ENCODE measurements at regions not wholly inside any gene's neighbourhood (a gene's known extent, or its start where the extent isn't known, plus 50 kb on each side); places are given as distances from the start of the nearest gene placed in this dataset.

- TF ChIP-seq, protein P1, sequence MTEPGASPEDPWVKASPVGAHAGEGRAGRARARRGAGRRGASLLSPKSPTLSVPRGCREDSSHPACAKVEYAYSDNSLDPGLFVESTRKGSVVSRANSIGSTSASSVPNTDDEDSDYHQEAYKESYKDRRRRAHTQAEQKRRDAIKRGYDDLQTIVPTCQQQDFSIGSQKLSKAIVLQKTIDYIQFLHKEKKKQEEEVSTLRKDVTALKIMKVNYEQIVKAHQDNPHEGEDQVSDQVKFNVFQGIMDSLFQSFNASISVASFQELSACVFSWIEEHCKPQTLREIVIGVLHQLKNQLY (CRISPR knock-in tag; IDR thresholded peaks at IDR 0.05), result no peak
- TF ChIP-seq, protein P2, sequence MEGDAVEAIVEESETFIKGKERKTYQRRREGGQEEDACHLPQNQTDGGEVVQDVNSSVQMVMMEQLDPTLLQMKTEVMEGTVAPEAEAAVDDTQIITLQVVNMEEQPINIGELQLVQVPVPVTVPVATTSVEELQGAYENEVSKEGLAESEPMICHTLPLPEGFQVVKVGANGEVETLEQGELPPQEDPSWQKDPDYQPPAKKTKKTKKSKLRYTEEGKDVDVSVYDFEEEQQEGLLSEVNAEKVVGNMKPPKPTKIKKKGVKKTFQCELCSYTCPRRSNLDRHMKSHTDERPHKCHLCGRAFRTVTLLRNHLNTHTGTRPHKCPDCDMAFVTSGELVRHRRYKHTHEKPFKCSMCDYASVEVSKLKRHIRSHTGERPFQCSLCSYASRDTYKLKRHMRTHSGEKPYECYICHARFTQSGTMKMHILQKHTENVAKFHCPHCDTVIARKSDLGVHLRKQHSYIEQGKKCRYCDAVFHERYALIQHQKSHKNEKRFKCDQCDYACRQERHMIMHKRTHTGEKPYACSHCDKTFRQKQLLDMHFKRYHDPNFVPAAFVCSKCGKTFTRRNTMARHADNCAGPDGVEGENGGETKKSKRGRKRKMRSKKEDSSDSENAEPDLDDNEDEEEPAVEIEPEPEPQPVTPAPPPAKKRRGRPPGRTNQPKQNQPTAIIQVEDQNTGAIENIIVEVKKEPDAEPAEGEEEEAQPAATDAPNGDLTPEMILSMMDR (IDR thresholded peaks at IDR 0.05), result no peak
- TF ChIP-seq, protein P3, sequence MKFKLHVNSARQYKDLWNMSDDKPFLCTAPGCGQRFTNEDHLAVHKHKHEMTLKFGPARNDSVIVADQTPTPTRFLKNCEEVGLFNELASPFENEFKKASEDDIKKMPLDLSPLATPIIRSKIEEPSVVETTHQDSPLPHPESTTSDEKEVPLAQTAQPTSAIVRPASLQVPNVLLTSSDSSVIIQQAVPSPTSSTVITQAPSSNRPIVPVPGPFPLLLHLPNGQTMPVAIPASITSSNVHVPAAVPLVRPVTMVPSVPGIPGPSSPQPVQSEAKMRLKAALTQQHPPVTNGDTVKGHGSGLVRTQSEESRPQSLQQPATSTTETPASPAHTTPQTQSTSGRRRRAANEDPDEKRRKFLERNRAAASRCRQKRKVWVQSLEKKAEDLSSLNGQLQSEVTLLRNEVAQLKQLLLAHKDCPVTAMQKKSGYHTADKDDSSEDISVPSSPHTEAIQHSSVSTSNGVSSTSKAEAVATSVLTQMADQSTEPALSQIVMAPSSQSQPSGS (CRISPR knock-in tag; IDR thresholded peaks at IDR 0.05; ENCODE audit: borderline replicate concordance, low read depth), result no peak
- TF ChIP-seq JUN (CRISPR knock-in tag; IDR thresholded peaks at IDR 0.05) (no peak), NR2C2 (CRISPR knock-in tag; IDR thresholded peaks at IDR 0.05) (no peak), FOXK1 (CRISPR knock-in tag; IDR thresholded peaks at IDR 0.05) (no peak), FOXP4 (CRISPR knock-in tag; IDR thresholded peaks at IDR 0.05) (no peak)
- TF ChIP-seq, protein P4, sequence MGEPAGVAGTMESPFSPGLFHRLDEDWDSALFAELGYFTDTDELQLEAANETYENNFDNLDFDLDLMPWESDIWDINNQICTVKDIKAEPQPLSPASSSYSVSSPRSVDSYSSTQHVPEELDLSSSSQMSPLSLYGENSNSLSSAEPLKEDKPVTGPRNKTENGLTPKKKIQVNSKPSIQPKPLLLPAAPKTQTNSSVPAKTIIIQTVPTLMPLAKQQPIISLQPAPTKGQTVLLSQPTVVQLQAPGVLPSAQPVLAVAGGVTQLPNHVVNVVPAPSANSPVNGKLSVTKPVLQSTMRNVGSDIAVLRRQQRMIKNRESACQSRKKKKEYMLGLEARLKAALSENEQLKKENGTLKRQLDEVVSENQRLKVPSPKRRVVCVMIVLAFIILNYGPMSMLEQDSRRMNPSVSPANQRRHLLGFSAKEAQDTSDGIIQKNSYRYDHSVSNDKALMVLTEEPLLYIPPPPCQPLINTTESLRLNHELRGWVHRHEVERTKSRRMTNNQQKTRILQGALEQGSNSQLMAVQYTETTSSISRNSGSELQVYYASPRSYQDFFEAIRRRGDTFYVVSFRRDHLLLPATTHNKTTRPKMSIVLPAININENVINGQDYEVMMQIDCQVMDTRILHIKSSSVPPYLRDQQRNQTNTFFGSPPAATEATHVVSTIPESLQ (CRISPR knock-in tag; IDR thresholded peaks at IDR 0.05), result no peak
- TF ChIP-seq, protein P5, sequence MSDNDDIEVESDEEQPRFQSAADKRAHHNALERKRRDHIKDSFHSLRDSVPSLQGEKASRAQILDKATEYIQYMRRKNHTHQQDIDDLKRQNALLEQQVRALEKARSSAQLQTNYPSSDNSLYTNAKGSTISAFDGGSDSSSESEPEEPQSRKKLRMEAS (CRISPR knock-in tag; IDR thresholded peaks at IDR 0.05), result no peak
- TF ChIP-seq, protein P6, sequence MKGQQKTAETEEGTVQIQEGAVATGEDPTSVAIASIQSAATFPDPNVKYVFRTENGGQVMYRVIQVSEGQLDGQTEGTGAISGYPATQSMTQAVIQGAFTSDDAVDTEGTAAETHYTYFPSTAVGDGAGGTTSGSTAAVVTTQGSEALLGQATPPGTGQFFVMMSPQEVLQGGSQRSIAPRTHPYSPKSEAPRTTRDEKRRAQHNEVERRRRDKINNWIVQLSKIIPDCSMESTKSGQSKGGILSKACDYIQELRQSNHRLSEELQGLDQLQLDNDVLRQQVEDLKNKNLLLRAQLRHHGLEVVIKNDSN (CRISPR knock-in tag; IDR thresholded peaks at IDR 0.05), result no peak
Measured at GRCh38 chr13:58950911-58951310, 1212.8 kb downstream of the DIAPH3 start.

Data from WTC11 (cell line).